ENCODE measurements at regions not wholly inside any gene's neighbourhood (a gene's known extent, or its start where the extent isn't known, plus 50 kb on each side); places are given as distances from the start of the nearest gene placed in this dataset.
A peak's percentile ranks its signal among the peaks of the same experiment; 100 is the strongest.

DNA sequence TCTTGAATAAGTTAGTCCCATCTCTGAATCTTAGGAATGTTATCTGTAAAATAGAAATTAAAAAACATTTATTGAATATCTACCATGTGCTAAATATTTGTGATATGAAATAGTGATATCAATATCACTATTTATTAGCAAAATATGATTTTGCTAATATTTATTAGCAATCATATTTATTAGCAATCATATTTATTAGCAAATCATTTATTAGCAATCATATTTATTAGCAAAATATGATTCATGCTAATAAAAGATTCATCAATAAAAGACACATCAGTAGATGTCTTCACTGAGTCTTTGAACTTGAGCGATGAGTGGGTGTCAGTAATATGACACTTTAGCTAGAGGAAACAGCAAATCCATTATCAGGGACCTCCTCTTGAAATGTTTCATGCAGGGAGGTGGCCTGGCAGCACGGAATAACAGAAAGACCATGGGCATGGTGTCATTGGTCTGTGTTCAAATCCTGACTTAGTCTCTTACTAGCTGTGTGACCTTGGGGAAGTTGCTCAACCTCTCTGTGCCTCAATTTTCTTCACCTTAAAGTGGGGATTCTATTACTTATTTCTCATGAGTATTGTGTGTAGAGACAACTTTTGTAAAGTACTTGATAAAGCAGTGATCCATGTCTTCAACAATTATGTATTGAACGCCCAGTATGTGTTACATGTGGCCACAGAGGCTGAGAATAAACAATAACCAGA, 456.2 kb upstream of the MEX3C start:
- no peak for DNase-seq (ENCODE audit: low spot score)

DNA sequence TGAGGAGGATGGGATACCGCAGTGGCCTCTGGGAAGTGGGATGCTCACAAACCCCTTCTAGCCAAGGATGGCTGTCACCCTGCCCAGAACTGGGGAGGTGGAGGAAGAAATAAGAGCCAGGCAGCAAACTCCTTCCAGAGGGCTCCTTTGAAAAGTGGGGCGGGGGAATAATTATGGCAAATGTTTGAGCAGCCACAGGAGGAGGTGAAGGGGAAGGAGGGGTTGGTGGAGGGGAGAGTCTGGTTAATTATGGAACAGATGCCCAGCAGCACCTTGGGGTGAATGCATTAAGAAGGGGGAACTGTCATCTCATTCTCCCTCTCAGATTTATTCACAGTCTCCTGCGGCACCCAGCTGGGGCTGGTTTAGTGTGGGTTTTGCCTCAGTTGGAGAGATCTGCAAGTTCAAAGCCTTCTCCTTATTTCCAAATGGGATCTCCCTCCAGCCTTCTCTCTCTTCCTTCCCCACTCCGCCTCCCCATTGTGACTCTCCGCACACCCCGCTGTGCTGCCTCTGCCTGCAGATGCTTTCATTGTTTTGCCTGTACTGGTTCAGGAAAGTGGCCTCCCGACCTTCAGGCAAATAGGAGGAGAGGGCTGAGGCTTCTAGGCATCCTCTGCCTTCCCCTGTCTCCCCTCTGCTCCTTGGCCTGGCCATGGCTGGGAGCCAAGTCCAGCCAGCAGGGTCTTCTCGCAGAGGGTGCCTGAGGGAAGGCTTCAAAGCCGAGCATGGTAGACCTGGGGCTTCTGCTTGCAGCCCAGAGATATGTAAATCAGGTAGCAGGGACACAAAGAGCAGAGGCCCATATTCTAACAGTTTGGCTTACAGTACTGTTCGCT, 457.2 kb upstream of the MEX3C start:
- no peak for DNase-seq (ENCODE audit: low spot score)

DNA sequence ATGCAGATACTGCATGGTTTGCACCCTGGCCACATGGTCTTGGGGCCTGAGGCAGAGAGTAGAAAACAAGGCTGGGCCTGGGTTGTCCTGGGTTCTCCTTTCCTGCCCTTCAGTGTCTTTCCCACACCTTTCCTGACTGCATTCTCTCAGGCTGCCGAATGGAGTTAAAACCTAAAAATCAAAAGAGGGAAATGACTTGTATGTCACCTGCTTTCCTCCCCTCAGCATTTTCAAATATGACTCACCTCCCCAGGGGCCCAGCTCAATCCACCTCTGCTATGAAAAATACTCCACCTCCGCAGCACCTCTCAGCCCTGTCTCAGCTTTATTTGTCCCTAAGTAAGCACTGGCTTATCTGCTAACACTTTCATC, 457.8 kb upstream of the MEX3C start:
- no peak for DNase-seq (ENCODE audit: low spot score)

DNA sequence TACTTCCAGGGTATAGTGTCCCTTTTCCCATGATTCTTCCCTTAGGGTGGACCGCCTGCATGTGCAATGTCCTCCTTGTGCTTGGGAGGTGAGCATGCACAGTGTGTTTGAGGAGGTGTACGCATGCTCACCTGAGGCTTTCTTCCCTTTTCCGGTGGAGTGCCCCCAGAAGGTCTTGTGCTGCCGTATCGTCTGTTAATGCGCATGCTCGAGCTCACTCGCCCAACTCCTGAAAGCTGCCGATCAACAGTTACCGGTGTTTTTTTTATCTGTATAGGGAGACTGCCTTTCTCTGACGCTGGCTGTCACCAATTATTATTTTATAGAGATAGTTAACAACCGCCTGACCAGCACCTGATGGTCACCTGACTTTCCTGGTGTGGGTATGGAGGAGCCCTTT, 458.8 kb upstream of the MEX3C start:
- DNase-seq (ENCODE audit: low spot score): no peak

DNA sequence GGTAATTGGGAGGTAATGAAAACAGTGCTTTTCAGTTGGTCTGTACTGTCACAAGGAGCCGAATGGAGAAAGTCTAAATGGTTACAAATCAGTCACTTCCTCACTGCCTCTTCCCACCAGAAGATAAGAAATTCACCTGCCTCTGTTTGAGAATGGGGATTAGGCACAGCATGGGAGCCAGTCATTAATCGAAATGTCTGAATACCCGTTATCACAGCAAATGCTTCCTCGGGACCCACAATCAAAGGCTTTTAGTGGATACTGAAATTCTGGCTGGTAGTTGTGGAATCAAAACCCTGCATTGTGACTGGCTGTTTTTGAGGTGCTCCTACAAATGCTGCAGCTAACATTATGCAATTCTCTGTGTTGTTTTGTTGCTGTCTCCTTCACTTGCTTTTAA, 461.0 kb upstream of the MEX3C start:
- no peak for DNase-seq (ENCODE audit: low spot score)

DNA sequence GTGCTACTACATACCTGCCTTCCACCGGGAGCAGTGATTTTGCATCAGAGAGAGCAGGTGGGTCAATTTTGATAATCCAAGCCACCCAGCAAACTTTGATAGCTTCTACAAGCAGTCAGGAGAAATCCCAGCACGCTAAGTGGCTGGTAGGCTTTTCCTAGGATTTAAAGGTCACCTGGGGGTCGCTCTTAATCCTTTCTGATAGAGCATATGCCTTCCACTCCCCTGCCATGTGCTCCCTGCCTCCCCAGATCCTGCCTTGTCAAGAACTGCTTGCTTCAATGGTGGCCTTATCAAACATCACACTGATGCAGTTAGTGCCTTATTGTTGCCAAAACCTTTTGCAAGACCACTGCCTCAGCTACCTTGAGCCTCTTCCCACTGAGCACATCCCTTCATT, 462.3 kb upstream of the MEX3C start:
- DNase-seq (ENCODE audit: low spot score): no peak

DNA sequence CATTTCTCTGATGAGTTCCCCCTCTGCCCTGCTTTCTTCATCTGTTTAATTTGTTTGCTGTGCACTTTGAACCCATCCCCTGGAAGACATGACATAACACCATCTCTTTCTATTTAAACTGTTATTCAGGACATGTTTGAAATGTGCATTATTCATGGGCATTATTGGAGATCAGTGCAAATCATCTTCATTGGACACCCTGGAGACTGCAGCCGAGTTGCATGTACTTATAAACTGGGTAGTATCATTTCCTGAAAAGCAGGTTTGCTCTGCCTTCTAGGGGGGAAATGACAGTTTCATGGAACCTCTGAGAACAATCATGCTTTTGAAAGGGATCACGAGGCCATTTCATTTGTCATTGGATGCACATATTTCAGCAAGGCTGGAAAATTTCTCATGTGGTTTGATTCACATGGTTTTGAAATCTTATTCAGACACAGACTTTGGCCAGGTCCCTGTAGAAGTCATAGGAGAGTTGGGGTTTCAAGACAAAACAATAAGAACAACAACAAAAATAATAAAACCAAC, 462.8 kb upstream of the MEX3C start:
- DNase-seq (ENCODE audit: low spot score): no peak

DNA sequence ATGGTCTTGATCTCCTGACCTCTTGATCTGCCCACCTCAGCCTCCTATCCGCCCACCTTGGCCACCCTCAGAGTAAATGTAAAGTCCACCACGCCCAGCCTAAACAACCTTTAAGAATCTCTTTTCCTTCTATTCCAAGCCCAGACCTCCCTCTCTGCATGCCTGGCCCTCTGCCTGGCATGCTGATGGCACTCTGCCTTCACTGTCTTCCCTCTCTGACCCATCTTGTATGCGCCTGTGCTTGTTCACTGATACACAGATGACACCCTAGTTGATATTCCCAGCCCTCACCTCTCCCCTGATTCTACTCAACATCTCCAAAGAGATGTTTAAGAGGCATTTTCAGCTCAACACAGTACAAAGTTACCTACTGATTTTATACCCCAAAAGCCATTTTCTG, 466.8 kb upstream of the MEX3C start:
- no peak for DNase-seq (ENCODE audit: low spot score)

DNA sequence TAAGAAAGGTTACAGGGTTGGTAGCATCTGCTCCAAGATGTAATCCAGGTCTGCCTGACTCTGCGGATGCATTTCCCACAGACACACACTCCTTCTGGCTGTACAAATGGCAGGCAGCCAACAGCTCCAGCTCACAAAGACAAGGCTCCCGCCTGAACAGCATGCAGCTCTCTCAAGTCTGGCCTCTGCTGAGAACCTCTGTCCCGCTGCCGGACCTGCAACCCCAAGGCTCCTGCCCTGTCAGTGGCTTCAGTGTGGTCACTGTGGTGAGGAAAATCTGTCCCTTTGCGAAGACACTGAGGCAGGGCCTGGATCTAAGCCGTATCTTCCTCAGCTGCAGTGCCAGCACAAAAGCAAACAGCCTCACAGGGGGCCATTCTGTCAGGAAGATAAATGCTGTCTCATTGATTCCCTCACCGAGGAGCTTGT, 469.3 kb upstream of the MEX3C start:
- DNase-seq (ENCODE audit: low spot score): no peak

DNA sequence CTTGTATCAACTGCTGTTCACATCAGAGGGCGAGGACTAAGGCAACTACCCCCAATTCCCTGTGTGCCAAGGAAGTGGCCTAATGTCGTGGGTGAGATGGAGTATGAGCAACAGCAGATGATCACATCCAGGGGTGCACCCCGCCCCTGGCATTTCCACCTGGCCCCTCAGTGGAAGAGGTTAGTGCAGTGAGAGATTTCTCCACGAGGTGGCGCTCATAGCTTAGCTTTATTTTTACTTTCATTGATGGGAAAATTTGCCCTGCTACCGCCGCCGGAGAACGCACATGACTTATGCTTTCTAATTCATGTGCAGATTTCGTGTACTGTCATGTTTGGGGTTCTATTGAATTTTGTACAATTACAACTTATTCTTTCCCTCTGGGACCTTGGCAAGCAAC, 470.6 kb upstream of the MEX3C start:
- DNase-seq (ENCODE audit: low spot score): peak; percentile 6

DNA sequence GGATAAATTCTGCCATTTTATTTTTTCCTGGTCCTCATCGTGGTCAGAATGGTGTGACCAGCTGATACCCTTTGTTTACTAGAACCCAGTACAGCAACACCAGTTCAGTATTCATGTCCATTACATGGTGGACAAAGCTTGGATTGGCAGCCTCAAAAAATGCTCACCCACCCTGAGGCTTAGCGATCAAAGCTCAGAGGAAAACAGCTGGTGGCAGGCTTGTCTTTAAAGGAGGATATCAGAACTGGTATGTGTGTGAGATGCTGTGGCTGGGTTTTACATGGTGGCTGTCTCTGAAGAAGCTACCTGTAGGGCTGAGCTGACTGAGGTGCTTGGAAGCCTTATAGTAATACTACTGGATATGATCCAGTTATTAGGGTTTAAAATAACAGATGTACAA, 471.1 kb upstream of the MEX3C start:
- DNase-seq (ENCODE audit: low spot score): no peak

DNA sequence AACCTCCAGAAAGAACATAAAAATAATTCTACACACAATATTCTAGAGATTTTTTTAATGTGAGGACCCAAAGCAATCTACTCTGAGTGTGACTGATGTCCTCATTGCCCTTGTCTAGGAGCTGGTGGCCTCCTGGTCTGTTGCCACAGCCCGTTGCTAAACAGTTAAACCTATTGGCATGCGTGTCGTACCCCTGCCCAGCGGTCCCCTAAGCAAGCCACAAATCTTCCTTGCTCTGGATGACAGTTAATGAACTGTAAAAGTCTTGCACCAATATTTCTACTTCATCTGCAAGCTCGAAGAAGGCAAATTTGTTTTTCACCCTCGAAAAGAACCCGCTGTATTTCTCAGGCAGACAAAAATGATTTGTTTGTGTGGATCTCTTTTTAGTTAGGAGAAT, 489.1 kb upstream of the MEX3C start:
- no peak for DNase-seq (ENCODE audit: low spot score)

DNA sequence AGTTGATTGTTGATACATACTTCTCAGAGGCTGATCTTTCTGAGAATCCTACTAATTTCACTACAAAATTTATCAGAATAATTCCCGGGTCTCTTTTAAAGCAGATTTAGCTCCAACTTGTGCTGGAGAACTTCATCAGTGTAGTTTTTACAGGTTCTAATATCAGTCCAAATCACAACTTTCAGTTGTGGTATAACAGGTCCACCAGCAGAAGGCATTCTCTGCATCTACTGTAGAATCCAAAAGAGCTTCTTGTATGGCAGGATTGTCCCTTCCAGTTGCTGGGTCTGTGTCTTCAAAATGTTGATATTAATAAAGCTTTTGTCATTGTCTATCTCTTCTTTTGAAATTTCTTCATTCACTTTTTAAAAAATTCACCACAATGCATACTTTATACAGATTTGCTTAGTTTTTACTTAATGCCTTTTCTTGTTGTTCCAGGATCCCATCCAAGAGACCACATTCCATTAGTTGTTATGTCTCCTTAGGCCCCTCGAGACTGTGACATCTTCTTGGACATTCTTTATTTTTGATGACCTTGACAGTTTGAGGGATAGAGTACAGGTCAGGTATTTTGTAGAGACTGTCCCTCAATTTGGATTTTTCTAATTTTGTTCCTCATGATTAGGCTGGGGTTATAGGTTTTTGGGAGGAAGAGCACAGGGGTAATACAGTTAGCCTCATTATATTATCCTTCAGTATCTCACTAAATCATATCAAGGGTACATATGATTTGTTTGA, 490.5 kb upstream of the MEX3C start:
- DNase-seq (ENCODE audit: low spot score): no peak

DNA sequence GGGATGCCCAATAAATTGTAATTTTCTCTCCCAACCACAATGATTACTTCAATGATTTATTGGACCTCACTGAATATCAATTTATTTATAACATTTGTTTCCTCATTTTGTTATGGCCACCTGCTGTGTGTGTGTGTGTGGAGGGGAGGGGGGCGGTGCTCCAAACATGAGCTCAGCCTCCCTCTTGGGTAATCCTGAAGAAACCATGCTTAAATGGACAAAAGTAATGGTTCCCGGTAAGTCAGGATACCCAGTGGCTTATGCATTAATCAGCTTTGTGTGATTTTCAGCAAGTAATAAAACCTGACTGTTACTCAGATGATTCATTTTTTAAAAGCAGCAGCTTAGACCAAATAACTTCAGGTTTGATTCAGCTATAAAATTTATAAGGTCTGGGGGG, 495.1 kb upstream of the MEX3C start:
- DNase-seq (ENCODE audit: low spot score): no peak

DNA sequence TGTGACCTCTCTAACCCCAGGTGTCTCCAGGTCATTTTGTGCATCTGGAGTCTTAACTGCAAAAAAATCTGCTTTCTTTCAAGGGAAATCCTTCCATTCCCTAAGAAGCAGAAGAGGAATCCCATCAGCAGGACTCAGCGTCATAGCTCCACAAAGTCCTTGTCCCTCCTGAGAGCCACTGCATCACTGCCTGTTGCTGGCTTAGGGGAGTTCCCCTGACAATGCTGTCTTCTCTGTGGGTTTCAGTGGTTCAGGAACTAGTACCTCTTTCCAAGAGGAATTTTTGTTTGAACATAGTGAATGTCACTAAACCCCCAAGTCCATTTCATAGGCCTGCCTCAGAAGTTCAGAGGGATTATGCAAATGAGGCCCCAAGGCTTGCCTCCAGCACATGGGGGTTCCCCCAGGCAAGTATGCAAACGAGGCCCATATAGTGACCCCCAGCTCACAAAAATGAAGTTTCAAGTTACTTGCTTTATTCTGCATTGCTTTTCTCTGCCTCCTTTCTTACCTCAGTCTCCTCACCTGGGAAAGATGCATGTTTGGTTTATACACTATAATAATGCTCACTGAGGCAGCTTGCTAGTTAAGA, 513.9 kb upstream of the MEX3C start:
- DNase-seq (ENCODE audit: low spot score): no peak

DNA sequence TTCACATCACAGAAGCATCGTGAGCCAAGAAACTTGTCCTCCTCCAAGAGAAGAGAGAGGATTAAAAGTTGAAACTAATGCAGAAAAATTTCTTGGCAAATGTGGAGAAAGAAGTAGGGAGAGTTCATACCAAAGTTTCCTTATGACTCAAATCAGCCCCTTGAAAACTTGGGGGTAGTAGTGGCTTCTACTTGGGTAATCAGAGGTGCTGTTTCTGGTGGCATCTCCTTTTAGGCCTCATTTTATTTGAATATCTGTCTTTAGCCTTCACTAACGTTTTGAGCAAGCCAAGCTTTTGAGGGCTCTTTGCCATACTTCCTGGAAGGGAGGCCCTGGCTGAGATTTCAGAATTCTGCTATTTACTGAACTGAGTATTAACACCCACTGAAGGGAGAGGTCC, 515.3 kb upstream of the MEX3C start:
- DNase-seq (ENCODE audit: low spot score): no peak

DNA sequence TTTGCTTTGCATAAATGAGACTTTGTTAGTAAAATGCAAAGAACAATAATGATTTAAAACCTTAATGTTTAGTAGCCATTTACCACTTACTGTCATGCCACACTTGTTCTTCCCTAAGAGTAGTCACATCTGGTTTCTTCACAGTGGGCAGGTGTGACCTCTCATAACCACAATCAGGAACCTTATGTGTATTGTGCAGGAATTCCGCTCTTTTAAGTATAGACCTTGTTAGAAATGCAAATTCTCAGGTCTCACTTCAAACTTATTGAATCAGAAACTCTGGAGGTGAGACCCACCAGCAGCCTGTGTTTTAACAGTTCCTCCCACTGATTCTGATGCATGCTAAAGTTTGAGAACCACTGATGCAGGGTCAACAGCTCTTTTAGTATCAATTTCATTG, 518.8 kb upstream of the MEX3C start:
- DNase-seq (ENCODE audit: low spot score): no peak

DNA sequence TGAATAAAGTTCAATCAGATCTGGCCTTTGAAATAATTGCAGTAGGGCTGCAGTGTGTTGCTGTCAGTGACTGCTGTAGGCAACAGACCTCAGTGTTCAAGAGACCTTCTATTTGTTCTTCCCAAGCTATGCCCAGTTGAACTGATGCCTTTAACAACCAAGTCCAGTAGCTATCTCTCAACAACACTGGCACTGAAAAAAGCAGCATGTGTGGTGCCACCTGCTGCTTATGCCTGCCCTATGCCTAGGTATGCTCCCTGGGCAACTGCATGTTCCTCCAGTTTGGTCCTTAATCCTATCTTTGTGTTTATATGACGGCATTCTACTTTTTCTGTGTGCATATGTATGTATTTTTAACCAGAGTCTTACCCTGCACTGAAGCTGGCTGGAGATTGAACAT, 523.9 kb upstream of the MEX3C start:
- DNase-seq (ENCODE audit: low spot score): no peak

DNA sequence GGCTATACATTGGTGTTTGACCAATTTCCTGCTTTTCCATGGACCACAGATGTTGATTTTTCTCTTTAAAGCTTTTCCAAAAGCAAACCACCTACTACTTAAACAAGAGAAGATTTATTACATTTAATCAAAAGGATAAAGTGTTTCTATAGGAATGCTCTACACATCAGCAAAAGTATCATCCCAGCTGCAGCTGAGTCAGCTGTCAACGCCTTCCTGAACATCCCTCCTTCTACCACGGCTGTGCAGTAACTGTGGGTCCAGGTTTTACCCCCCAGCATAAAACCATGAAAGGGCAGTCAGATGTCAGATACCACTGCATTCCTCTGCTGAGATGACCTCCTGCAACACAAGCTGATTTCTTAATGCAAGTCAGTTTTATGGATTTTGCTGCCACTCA, 524.5 kb upstream of the MEX3C start:
- DNase-seq (ENCODE audit: low spot score): no peak

DNA sequence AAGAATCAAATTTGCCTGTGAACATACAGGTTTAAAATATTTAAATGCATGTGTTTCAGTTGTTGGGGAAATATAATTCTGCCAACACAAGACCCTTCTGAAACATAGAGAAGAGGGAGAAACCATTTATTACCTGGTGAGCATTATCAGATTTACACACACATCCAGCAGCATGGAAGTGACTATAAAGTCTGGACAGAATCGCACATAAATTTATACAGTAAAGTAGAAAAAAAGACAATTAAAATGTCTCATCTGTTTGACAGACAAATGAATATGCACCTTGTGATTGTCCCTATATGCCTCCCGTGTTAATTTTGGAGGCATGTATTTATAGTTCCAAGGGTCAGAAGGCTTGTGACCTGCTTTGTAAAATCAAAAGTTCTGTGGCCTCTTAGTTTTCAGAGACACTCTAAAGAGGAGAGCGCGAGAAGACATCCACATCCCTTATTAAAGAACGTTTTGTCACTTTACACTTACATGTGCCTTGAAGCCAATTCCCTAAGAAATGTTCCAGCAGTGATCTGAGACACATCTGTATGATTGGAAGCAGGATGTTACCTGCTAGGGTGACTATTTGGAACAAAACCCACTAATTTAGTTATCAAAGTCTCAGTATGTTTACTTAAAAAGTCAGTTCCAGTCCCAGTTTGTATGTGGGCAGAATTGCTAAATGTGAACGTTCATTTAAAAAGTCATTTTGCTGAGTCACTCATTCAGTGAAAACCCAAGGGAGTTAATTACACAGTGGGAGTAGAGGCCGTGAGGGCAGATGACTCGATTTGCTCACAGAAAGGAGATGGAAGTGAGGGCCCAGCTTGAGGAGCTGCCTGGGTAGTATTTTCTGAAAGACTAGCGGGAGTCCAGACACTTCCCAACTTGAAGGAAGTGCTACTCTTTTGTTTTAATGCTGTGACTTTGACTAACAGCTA, 527.6 kb upstream of the MEX3C start:
- no peak for DNase-seq (ENCODE audit: low spot score)

DNA sequence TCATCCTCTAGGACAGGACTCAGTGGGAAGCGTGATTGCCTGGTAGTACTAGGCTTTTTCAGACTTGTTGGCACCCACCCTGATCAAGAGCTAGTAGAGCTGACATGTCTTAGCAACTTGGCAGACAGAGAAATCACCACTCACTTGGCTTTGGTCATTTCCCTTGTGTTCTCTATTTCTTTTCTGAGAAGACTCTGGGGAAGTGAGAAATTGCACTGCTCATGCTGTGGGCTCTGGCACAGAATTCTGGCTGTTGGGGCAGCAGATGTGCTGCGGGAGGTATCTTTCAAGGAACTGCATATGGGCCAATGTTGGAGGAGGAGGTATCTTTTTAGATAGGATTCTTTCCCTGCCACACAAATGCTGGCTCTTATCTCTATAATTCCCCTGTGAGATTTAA, 529.1 kb upstream of the MEX3C start:
- DNase-seq (ENCODE audit: low spot score): no peak

All from hematopoietic multipotent progenitor cell treated with erythropoietin and hydrocortisone succinate and interleukin-3 and kit ligand, for 17 days (in vitro differentiated cells).